GM23338 (cell line): ENCODE measurements at regions not wholly inside any gene's neighbourhood (a gene's known extent, or its start where the extent isn't known, plus 50 kb on each side); places are given as distances from the start of the nearest gene placed in this dataset.

Source experiments
- ATAC-seq: fragments of 200-7000 bp; cut with Tn5 transposase; 3 replicates; pipeline ENCODE4 v1.9.1; 2020
- DNase-seq: peaks from one replicate; pipeline ENCODE4 v3.0.0-alpha.2; 2015; ENCODE audit warnings: low spot score
- H2AFZ ChIP-seq: fragments of 200-600 bp; sonication (generic); 2 replicates; pipeline ENCODE4 v1.8.0; 2016; ENCODE audit warnings: antibody characterized with exemption, mild to moderate bottlenecking, moderate library complexity
- H3F3A ChIP-seq: fragments of 200-600 bp; sonication (generic); replicated peaks from 2 replicates; pipeline ENCODE4 v1.8.0; 2017; ENCODE audit warnings: antibody characterized with exemption, mixed run types, low read depth
- H3K27ac ChIP-seq: fragments of 200-600 bp; sonication (generic); 2 replicates; pipeline ENCODE4 v1.6.1; 2016; ENCODE audit warnings: low read depth
- H3K27me3 ChIP-seq: fragments of 200-600 bp; sonication (generic); 2 replicates; pipeline ENCODE4 v1.8.0; 2016; ENCODE audit warnings: mild to moderate bottlenecking, mixed run types, moderate library complexity; ENCODE audit not compliant: insufficient read depth
- H3K36me3 ChIP-seq: fragments of 200-600 bp; sonication (generic); 2 replicates; pipeline ENCODE4 v1.8.0; 2016; ENCODE audit warnings: mild to moderate bottlenecking; ENCODE audit not compliant: insufficient read depth
- H3K4me1 ChIP-seq: fragments of 200-600 bp; sonication (generic); 2 replicates; pipeline ENCODE4 v1.8.0; 2016; ENCODE audit warnings: mild to moderate bottlenecking, moderate library complexity; ENCODE audit not compliant: insufficient read depth
- H3K4me2 ChIP-seq: fragments of 200-600 bp; sonication (generic); 2 replicates; pipeline ENCODE4 v1.7.1; 2017; ENCODE audit warnings: mixed run types
- H3K4me3 ChIP-seq: fragments of 200-600 bp; sonication (generic); 2 replicates; pipeline ENCODE4 v1.6.1; 2016; ENCODE audit warnings: mixed run types
- H3K79me2 ChIP-seq: fragments of 200-600 bp; sonication (generic); replicated peaks from 2 replicates; pipeline ENCODE4 v1.8.0; 2017; ENCODE audit warnings: mild to moderate bottlenecking; ENCODE audit not compliant: insufficient read depth
- H3K9me2 ChIP-seq: fragments of 200-600 bp; sonication (generic); 2 replicates; pipeline ENCODE4 v1.8.0; 2017; ENCODE audit not compliant: insufficient read depth
- H4K20me1 ChIP-seq: fragments of 200-600 bp; sonication (generic); replicated peaks from 2 replicates; pipeline ENCODE4 v1.8.0; 2017; ENCODE audit warnings: mild to moderate bottlenecking; ENCODE audit not compliant: insufficient read depth
- H3K27ac Mint-ChIP-seq: 2 replicates; pipeline ENCODE4 v1.8.0; 2020; ENCODE audit warnings: inconsistent platforms, mild to moderate bottlenecking, moderate library complexity, mixed read lengths
- H3K27me3 Mint-ChIP-seq: 3 replicates; pipeline ENCODE4 v1.8.0; 2022; ENCODE audit warnings: low read depth, mild to moderate bottlenecking, moderate library complexity, mixed read lengths, inconsistent platforms; ENCODE audit not compliant: insufficient read depth, poor library complexity
- H3K36me3 Mint-ChIP-seq: 3 replicates; pipeline ENCODE4 v1.8.0; 2021; ENCODE audit warnings: low read depth, mild to moderate bottlenecking, inconsistent platforms, moderate library complexity, mixed read lengths
- H3K4me1 Mint-ChIP-seq: 3 replicates; pipeline ENCODE4 v1.8.0; 2020; ENCODE audit warnings: mild to moderate bottlenecking, inconsistent platforms, mixed read lengths
- H3K4me3 Mint-ChIP-seq: 3 replicates; pipeline ENCODE4 v1.8.0; 2021; ENCODE audit warnings: moderate library complexity, mild to moderate bottlenecking, inconsistent platforms, mixed read lengths
- H3K9me3 Mint-ChIP-seq: 3 replicates; pipeline ENCODE4 v1.8.0; 2020; ENCODE audit warnings: moderate library complexity, mild to moderate bottlenecking, inconsistent platforms, mixed read lengths
- CREB1 ChIP-seq: fragments of 250-450 bp; sonication (Bioruptor Pico); IDR thresholded peaks from 2 replicates; pipeline ENCODE4 v1.5.0; 2020; ENCODE audit warnings: low read depth, mild to moderate bottlenecking, moderate library complexity
- CTCF ChIP-seq, 2 experiments: fragments of 200-600 bp in 1 of 2; sonication (generic) in 1 of 2; conservative IDR thresholded peaks; 2 replicates each; pipeline versions ENCODE4 v1.5.1 to v1.6.1; 2016 to 2017; ENCODE audit warnings: antibody characterized with exemption in 2 of 2, low read depth in 2 of 2, mild to moderate bottlenecking in 2 of 2, moderate library complexity in 1 of 2
- ETS1 ChIP-seq: IDR thresholded peaks from 2 replicates; pipeline ENCODE4 v1.6.1; 2016; ENCODE audit warnings: antibody characterized with exemption
- EZH2 ChIP-seq: fragments of 200-600 bp; sonication (generic); IDR thresholded peaks from one replicate; pipeline ENCODE4 v1.8.0; 2017; ENCODE audit warnings: antibody characterized with exemption, mild to moderate bottlenecking, low read depth; ENCODE audit not compliant: unreplicated experiment
- EZH2phosphoT487 ChIP-seq: fragments of 200-600 bp; sonication (generic); IDR thresholded peaks from one replicate; pipeline ENCODE4 v1.8.1; 2018; ENCODE audit warnings: antibody characterized with exemption; ENCODE audit not compliant: unreplicated experiment
- NANOG ChIP-seq: IDR thresholded peaks from 2 replicates; pipeline ENCODE4 v1.6.1; 2016; ENCODE audit warnings: antibody characterized with exemption, borderline replicate concordance
- POLR2AphosphoS5 ChIP-seq: IDR thresholded peaks from 2 replicates; pipeline ENCODE4 v1.6.1; 2016; ENCODE audit warnings: antibody characterized with exemption, low read depth
- REST ChIP-seq: IDR thresholded peaks from one replicate; pipeline ENCODE4 v1.6.1; 2018; ENCODE audit warnings: antibody characterized with exemption; ENCODE audit not compliant: unreplicated experiment
- STAT1 ChIP-seq: IDR thresholded peaks from one replicate; pipeline ENCODE4 v1.6.1; 2016; ENCODE audit warnings: antibody characterized with exemption; ENCODE audit not compliant: unreplicated experiment
- ZNF331 ChIP-seq: fragments of 250-450 bp; sonication (Bioruptor Pico); IDR thresholded peaks from 2 replicates; pipeline ENCODE4 v1.5.0; 2020; ENCODE audit warnings: low read depth, mild to moderate bottlenecking, moderate library complexity
- ZNF462 ChIP-seq: fragments of 250-450 bp; sonication (Bioruptor Pico); IDR thresholded peaks from 2 replicates; pipeline ENCODE4 v1.5.0; 2020; ENCODE audit warnings: mild to moderate bottlenecking, moderate library complexity

- TF ChIP-seq REST (no peak), STAT1 (no peak), EZH2phosphoT487 (no peak), CREB1 (CRISPR knock-in tag) (no peak), ETS1 (no peak)
Measured at GRCh38 chr15:47529241-47529640, 188.1 kb upstream of the SEMA6D start (continued).

- H3F3A ChIP-seq: no peaks in the 10 kb centered on the region
- no peak for ATAC-seq
- TF ChIP-seq STAT1 (no peak), CREB1 (CRISPR knock-in tag) (no peak), ZNF331 (CRISPR knock-in tag) (no peak), EZH2phosphoT487 (no peak), POLR2AphosphoS5 (no peak), EZH2 (no peak), CTCF (conservative IDR thresholded peaks at IDR 0.05; ENCODE audit: low read depth in 2 of 2) (no peak), NANOG (no peak), ZNF462 (no peak)
Measured at GRCh38 chr15:47534673-47535072, 182.6 kb upstream of the SEMA6D start.

More at GRCh38 chr15:47534673-47535072, 182.6 kb upstream of the SEMA6D start:
- Mint-ChIP-seq H3K27ac (no peak overlapping the region), H3K36me3 (no peaks in the 10 kb centered on the region), H3K4me1 (peaks cover 2% of the 10 kb centered on the region; the same call in 1 of the 3 replicates), H3K27me3 (no peaks in the 10 kb centered on the region), H3K9me3 (no peaks in the 10 kb centered on the region), H3K4me3 (no peak overlapping the region)
- Histone ChIP-seq H3K4me3 (no peak overlapping the region), H3K4me2 (no peak overlapping the region), H3K4me1 (no peaks in the 10 kb centered on the region), H3K36me3 (no peaks in the 10 kb centered on the region), H3K79me2 (no peaks in the 10 kb centered on the region), H3K27ac (no peak overlapping the region), H3K9me2 (peaks cover 15% of the 10 kb centered on the region), H4K20me1 (no peaks in the 10 kb centered on the region), H2AFZ (no peak overlapping the region), H3K27me3 (no peaks in the 10 kb centered on the region)
- DNase-seq: no peak
